Endothelial cell of umbilical vein (primary cell): ENCODE measurements at regions not wholly inside any gene's neighbourhood (a gene's known extent, or its start where the extent isn't known, plus 50 kb on each side); places are given as distances from the start of the nearest gene placed in this dataset.

Experiments used
- CTCF ChIP-seq, 2 donors: IDR thresholded peaks; 1 replicate in 1 of 2; 2 replicates in 1 of 2; pipeline ENCODE4 v1.5.1; 2011; ENCODE audit warnings: low read length in 2 of 2, mild to moderate bottlenecking in 2 of 2, moderate library complexity in 2 of 2, control low read depth in 1 of 2, inconsistent platforms in 1 of 2, low read depth in 1 of 2; ENCODE audit not compliant: insufficient read depth in 1 of 2; ENCODE audit errors: extremely low read depth in 1 of 2
- POLR2AphosphoS5 ChIP-seq: IDR thresholded peaks from 2 replicates; pipeline ENCODE4 v1.6.1; 2012; ENCODE audit warnings: low read depth, mild to moderate bottlenecking, control low read depth, low read length, moderate library complexity; ENCODE audit not compliant: insufficient read depth

- TF ChIP-seq CTCF (IDR thresholded peaks at IDR 0.05; ENCODE audit: extremely low read depth in 1 of 2, insufficient read depth in 1 of 2, low read depth in 1 of 2, low read length in 2 of 2) (no peak), POLR2AphosphoS5 (no peak)
Measured at GRCh38 chr13:105196052-105196451, 1339.4 kb downstream of the EFNB2 start.
